ENCODE measurements at regions not wholly inside any gene's neighbourhood (a gene's known extent, or its start where the extent isn't known, plus 50 kb on each side); places are given as distances from the start of the nearest gene placed in this dataset.

- no peak for DNase-seq (ENCODE audit: low spot score)
Measured at GRCh38 chr4:108331905-108332632, 163.3 kb upstream of the LEF1 start.

- no peak for DNase-seq (ENCODE audit: low spot score)
Measured at GRCh38 chr4:108328383-108328732, 159.6 kb upstream of the LEF1 start.

- DNase-seq (ENCODE audit: low spot score): no peak
Measured at GRCh38 chr4:108327642-108328382, 159.1 kb upstream of the LEF1 start.

- no peak for DNase-seq (ENCODE audit: low spot score)
Measured at GRCh38 chr4:108325561-108325960, 156.8 kb upstream of the LEF1 start.

- no peak for DNase-seq (ENCODE audit: low spot score)
Measured at GRCh38 chr4:108324450-108324849, 155.7 kb upstream of the LEF1 start.

- DNase-seq (ENCODE audit: low spot score): no peak
Measured at GRCh38 chr4:108322497-108322896, 153.8 kb upstream of the LEF1 start.

- no peak for DNase-seq (ENCODE audit: low spot score)
Measured at GRCh38 chr4:108320061-108320460, 151.3 kb upstream of the LEF1 start.

- no peak for DNase-seq (ENCODE audit: low spot score)
Measured at GRCh38 chr4:108317377-108317776, 148.6 kb upstream of the LEF1 start.

- no peak for DNase-seq (ENCODE audit: low spot score)
Measured at GRCh38 chr4:108315694-108316093, 147.0 kb upstream of the LEF1 start.

GRCh38 chr4:108314900-108315589 lies 146.3 kb upstream of the LEF1 start:
- DNase-seq (ENCODE audit: low spot score): no peak

- no peak for DNase-seq (ENCODE audit: low spot score)
Measured at GRCh38 chr4:108313546-108314339, 145.0 kb upstream of the LEF1 start.

GRCh38 chr4:108311313-108311712 lies 142.6 kb upstream of the LEF1 start:
- no peak for DNase-seq (ENCODE audit: low spot score)

- peak; percentile 68 for DNase-seq (ENCODE audit: low spot score)
Measured at GRCh38 chr4:108303488-108304177, 134.9 kb upstream of the LEF1 start.

GRCh38 chr4:108301545-108302251 lies 133.0 kb upstream of the LEF1 start:
- no peak for DNase-seq (ENCODE audit: low spot score)

GRCh38 chr4:108297605-108298004 lies 128.9 kb upstream of the LEF1 start:
- no peak for DNase-seq (ENCODE audit: low spot score)

GRCh38 chr4:108292229-108292628 lies 123.5 kb upstream of the LEF1 start:
- DNase-seq (ENCODE audit: low spot score): no peak

GRCh38 chr4:108291137-108291536 lies 122.4 kb upstream of the LEF1 start:
- DNase-seq (ENCODE audit: low spot score): no peak

GRCh38 chr4:108287834-108288413 lies 119.2 kb upstream of the LEF1 start:
- DNase-seq (ENCODE audit: low spot score): no peak

GRCh38 chr4:108280072-108280471 lies 111.3 kb upstream of the LEF1 start:
- no peak for DNase-seq (ENCODE audit: low spot score)

GRCh38 chr4:108276690-108277089 lies 108.0 kb upstream of the LEF1 start:
- DNase-seq (ENCODE audit: low spot score): no peak

- no peak for DNase-seq (ENCODE audit: low spot score)
Measured at GRCh38 chr4:108272986-108273385, 104.3 kb upstream of the LEF1 start.
